ENCODE measurements at regions not wholly inside any gene's neighbourhood (a gene's known extent, or its start where the extent isn't known, plus 50 kb on each side); places are given as distances from the start of the nearest gene placed in this dataset.

GRCh38 chr1:88043834-88044233 lies 640.2 kb upstream of the PKN2 start:
- no peak overlapping the region for H3K27ac ChIP-seq
- no peak overlapping the region for H3K4me3 ChIP-seq
- no peaks in the 10 kb centered on the region for H3K36me3 ChIP-seq
- peaks cover 0 to 19% (median 0%) of the 10 kb centered on the region in 3 donors for H3K9me3 ChIP-seq
- no peaks in the 10 kb centered on the region for H3K4me1 ChIP-seq
- no peak for ATAC-seq
- no peaks in the 10 kb centered on the region for H3K27me3 ChIP-seq
- TF ChIP-seq POLR2A (IDR thresholded peaks at IDR 0.05) (no peak), CTCF (IDR thresholded peaks at IDR 0.05) (no peak), EP300 (IDR thresholded peaks at IDR 0.05) (no peak), POLR2AphosphoS5 (IDR thresholded peaks at IDR 0.05) (no peak)

- no peaks in the 10 kb centered on the region for H3K27me3 ChIP-seq
- no peak for ATAC-seq
- no peaks in the 10 kb centered on the region for H3K9me3 ChIP-seq
- TF ChIP-seq EP300 (IDR thresholded peaks at IDR 0.05) (no peak), POLR2AphosphoS5 (IDR thresholded peaks at IDR 0.05) (no peak), POLR2A (IDR thresholded peaks at IDR 0.05) (no peak), CTCF (IDR thresholded peaks at IDR 0.05) (no peak)
- H3K4me3 ChIP-seq: no peak overlapping the region
- H3K27ac ChIP-seq: no peak overlapping the region
- no peaks in the 10 kb centered on the region for H3K4me1 ChIP-seq
- H3K36me3 ChIP-seq: no peaks in the 10 kb centered on the region
- 80 to 91% methylated on average over 1 of the region's 1 CpG for WGBS, 2 donors (ENCODE audit: low coverage in 1 of 2)
Measured at GRCh38 chr1:88052167-88052566, 631.9 kb upstream of the PKN2 start.

GRCh38 chr1:88053065-88053464 lies 631.0 kb upstream of the PKN2 start:
- no peak for ATAC-seq
- Histone ChIP-seq H3K9me3 (no peaks in the 10 kb centered on the region), H3K27ac (no peak overlapping the region), H3K27me3 (no peaks in the 10 kb centered on the region), H3K4me3 (no peak overlapping the region), H3K4me1 (no peaks in the 10 kb centered on the region), H3K36me3 (no peaks in the 10 kb centered on the region)
- no peak for TF ChIP-seq POLR2AphosphoS5 (IDR thresholded peaks at IDR 0.05)
- TF ChIP-seq CTCF (IDR thresholded peaks at IDR 0.05): no peak
- TF ChIP-seq EP300 (IDR thresholded peaks at IDR 0.05): no peak
- 95 to 100% methylated on average over 2 of the region's 2 CpGs for WGBS, 2 donors (ENCODE audit: low coverage in 1 of 2)

- no peak for ATAC-seq
- 71 to 76% methylated on average over 1 to 3 of the region's 3 CpGs for WGBS, 2 donors (ENCODE audit: low coverage in 1 of 2)
- Histone ChIP-seq H3K27me3 (no peaks in the 10 kb centered on the region), H3K4me1 (peaks cover 0 to 16% (median 0%) of the 10 kb centered on the region in 3 donors), H3K9me3 (no peaks in the 10 kb centered on the region), H3K36me3 (no peaks in the 10 kb centered on the region), H3K4me3 (no peak overlapping the region), H3K27ac (no peak overlapping the region)
- no peak for TF ChIP-seq EP300 (IDR thresholded peaks at IDR 0.05)
- no peak for TF ChIP-seq POLR2AphosphoS5 (IDR thresholded peaks at IDR 0.05)
- no peak for TF ChIP-seq POLR2A (IDR thresholded peaks at IDR 0.05)
- no peak for TF ChIP-seq CTCF (IDR thresholded peaks at IDR 0.05)
Measured at GRCh38 chr1:88056881-88057280, 627.2 kb upstream of the PKN2 start.

- Histone ChIP-seq H3K9me3 (no peaks in the 10 kb centered on the region), H3K36me3 (no peaks in the 10 kb centered on the region), H3K27ac (no peak overlapping the region), H3K4me3 (no peak overlapping the region), H3K27me3 (no peaks in the 10 kb centered on the region), H3K4me1 (peaks cover 0 to 16% (median 0%) of the 10 kb centered on the region in 3 donors)
- 91 to 94% methylated on average over 2 of the region's 2 CpGs for WGBS, 2 donors (ENCODE audit: low coverage in 1 of 2)
- no peak for ATAC-seq
- TF ChIP-seq EP300 (IDR thresholded peaks at IDR 0.05) (no peak), POLR2A (IDR thresholded peaks at IDR 0.05) (no peak), POLR2AphosphoS5 (IDR thresholded peaks at IDR 0.05) (no peak), CTCF (IDR thresholded peaks at IDR 0.05) (no peak)
Measured at GRCh38 chr1:88058205-88058604, 625.9 kb upstream of the PKN2 start.
